Immature natural killer cell (primary cell): ENCODE measurements at regions not wholly inside any gene's neighbourhood (a gene's known extent, or its start where the extent isn't known, plus 50 kb on each side); places are given as distances from the start of the nearest gene placed in this dataset.
A peak's percentile ranks its signal among the peaks of the same experiment; 100 is the strongest.
"Not testable (repeated sequence)": the region's sequence is repeated elsewhere in the genome, so short reads cannot be mapped to it uniquely, and the experiment has no call there.

ENCODE experiments used
- DNase-seq, 3 donors: peaks; one replicate each; pipeline ENCODE4 v3.0.0; 2022; ENCODE audit warnings: mixed read lengths in 1 of 3
- H3K27ac Mint-ChIP-seq, 6 donors: one replicate each; pipeline ENCODE4 v1.8.0; 2020; ENCODE audit warnings: mixed read lengths in 6 of 6, mild to moderate bottlenecking in 5 of 6, inconsistent platforms in 4 of 6, moderate library complexity in 3 of 6
- H3K27me3 Mint-ChIP-seq, 3 donors: one replicate each; pipeline ENCODE4 v1.8.0; 2020 to 2021; ENCODE audit warnings: low read depth in 3 of 3, mild to moderate bottlenecking in 3 of 3, mixed read lengths in 3 of 3, moderate library complexity in 3 of 3, inconsistent platforms in 1 of 3
- H3K36me3 Mint-ChIP-seq, 3 donors: one replicate each; pipeline ENCODE4 v1.8.0; 2020; ENCODE audit warnings: mixed read lengths in 3 of 3, inconsistent platforms in 2 of 3, mild to moderate bottlenecking in 2 of 3
- H3K4me1 Mint-ChIP-seq, 2 donors: one replicate each; pipeline ENCODE4 v1.8.0; 2020; ENCODE audit warnings: inconsistent platforms in 2 of 2, mild to moderate bottlenecking in 2 of 2, mixed read lengths in 2 of 2, moderate library complexity in 1 of 2
- H3K4me3 Mint-ChIP-seq, 5 donors: one replicate each; pipeline ENCODE4 v1.8.0; 2020; ENCODE audit warnings: mild to moderate bottlenecking in 5 of 5, mixed read lengths in 5 of 5, inconsistent platforms in 3 of 5, moderate library complexity in 3 of 5
- H3K9me3 Mint-ChIP-seq, 6 donors: one replicate each; pipeline ENCODE4 v1.8.0; 2020; ENCODE audit warnings: mild to moderate bottlenecking in 6 of 6, mixed read lengths in 6 of 6, inconsistent platforms in 4 of 6, moderate library complexity in 3 of 6

- H3K27ac Mint-ChIP-seq, H3K4me3 Mint-ChIP-seq, H3K27me3 Mint-ChIP-seq: not testable (repeated sequence)
Measured at GRCh38 chr9:41034699-41035197, 93.7 kb downstream of the FOXD4L6 start.

DNA sequence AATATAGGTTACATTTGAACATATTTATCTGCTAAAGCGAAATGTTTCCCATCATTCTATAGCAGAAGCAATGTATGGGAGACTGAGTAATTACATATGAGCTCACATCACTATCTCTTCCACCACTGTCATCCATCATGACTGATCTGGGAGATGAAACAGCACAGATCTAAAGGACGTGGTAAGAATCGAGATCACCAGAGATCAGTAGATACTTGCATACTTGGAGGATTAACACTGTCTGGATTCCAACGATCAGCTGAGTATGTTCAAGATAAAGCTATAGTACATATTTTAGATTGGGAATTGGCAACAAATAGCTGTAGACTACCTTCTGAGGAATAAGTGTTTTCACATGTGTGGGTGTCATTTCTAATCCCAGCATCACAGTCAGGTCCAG is 94.6 kb downstream of the FOXD4L6 start:
- not testable (repeated sequence) for H3K4me1 Mint-ChIP-seq, H3K27me3 Mint-ChIP-seq, H3K4me3 Mint-ChIP-seq, H3K9me3 Mint-ChIP-seq, H3K27ac Mint-ChIP-seq, H3K36me3 Mint-ChIP-seq, DNase-seq

More at GRCh38 chr9:41034699-41035197, 93.7 kb downstream of the FOXD4L6 start:
- H3K4me1 Mint-ChIP-seq, H3K36me3 Mint-ChIP-seq, DNase-seq, H3K9me3 Mint-ChIP-seq: not testable (repeated sequence)

GRCh38 chr9:41033360-41033759 is 95.1 kb downstream of the FOXD4L6 start:
- not testable (repeated sequence) for H3K27ac Mint-ChIP-seq, H3K4me1 Mint-ChIP-seq, H3K4me3 Mint-ChIP-seq, H3K27me3 Mint-ChIP-seq, H3K9me3 Mint-ChIP-seq, H3K36me3 Mint-ChIP-seq
- DNase-seq = peak; percentile 53 to 69 (median 59)

GRCh38 chr9:41026912-41027676 is 101.4 kb downstream of the FOXD4L6 start:
- H3K27ac Mint-ChIP-seq, H3K4me1 Mint-ChIP-seq, H3K27me3 Mint-ChIP-seq, DNase-seq, H3K36me3 Mint-ChIP-seq, H3K9me3 Mint-ChIP-seq, H3K4me3 Mint-ChIP-seq: not testable (repeated sequence)

DNA sequence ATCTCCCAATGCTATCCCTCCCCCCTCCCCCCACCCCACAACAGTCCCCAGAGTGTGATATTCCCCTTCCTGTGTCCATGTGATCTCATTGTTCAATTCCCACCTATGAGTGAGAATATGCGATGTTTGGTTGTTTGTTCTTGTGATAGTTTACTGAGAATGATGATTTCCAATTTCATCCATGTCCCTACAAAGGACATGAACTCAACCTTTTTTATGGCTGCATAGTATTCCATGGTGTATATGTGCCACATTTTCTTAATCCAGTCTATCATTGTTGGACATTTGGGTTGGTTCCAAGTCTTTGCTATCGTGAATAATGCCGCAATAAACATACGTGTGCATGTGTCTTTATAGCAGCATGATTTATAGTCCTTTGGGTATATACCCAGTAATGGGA is 106.1 kb downstream of the FOXD4L6 start:
- H3K4me3 Mint-ChIP-seq, H3K4me1 Mint-ChIP-seq, H3K9me3 Mint-ChIP-seq, DNase-seq, H3K27me3 Mint-ChIP-seq, H3K27ac Mint-ChIP-seq: not testable (repeated sequence)
- H3K36me3 Mint-ChIP-seq = peaks cover 10 to 15% (median 14%) of the 10 kb centered on the region in 3 donors

GRCh38 chr9:41019858-41020562 is 108.5 kb downstream of the FOXD4L6 start:
- H3K27me3 Mint-ChIP-seq, H3K4me1 Mint-ChIP-seq, H3K4me3 Mint-ChIP-seq, DNase-seq, H3K9me3 Mint-ChIP-seq: not testable (repeated sequence)
- H3K27ac Mint-ChIP-seq = peak overlapping the region in 1 of 6 donors; percentile 34
- H3K36me3 Mint-ChIP-seq = peaks cover 14 to 16% (median 15%) of the 10 kb centered on the region in 3 donors

GRCh38 chr9:41018948-41019347 is 109.5 kb downstream of the FOXD4L6 start:
- not testable (repeated sequence) for H3K27ac Mint-ChIP-seq, H3K4me3 Mint-ChIP-seq, H3K27me3 Mint-ChIP-seq, H3K4me1 Mint-ChIP-seq, DNase-seq, H3K9me3 Mint-ChIP-seq
- peaks cover 12 to 20% (median 18%) of the 10 kb centered on the region in 3 donors for H3K36me3 Mint-ChIP-seq

DNA sequence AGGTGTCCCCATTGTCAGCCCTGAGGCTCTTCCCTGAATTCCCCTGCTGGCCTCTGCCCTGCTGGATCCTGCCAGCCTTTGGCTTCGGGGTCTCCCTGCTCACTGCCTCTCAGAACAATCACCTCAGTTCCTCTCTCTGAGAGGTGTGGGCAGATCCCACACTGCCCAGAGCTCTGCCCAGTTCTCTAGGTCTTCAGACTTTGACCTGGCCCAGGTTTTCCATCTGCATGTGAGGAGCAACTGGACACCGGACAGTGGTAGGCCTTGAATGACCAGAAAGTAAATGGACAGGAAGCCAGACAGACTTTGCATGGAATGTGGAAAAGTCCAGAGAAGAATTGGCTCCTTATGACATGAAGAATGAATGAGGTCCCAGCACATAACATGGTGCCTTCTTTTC is 111.8 kb downstream of the FOXD4L6 start:
- H3K9me3 Mint-ChIP-seq, H3K4me3 Mint-ChIP-seq, H3K27ac Mint-ChIP-seq, DNase-seq, H3K27me3 Mint-ChIP-seq, H3K4me1 Mint-ChIP-seq: not testable (repeated sequence)
- H3K36me3 Mint-ChIP-seq = peaks cover 18 to 25% (median 22%) of the 10 kb centered on the region in 3 donors

DNA sequence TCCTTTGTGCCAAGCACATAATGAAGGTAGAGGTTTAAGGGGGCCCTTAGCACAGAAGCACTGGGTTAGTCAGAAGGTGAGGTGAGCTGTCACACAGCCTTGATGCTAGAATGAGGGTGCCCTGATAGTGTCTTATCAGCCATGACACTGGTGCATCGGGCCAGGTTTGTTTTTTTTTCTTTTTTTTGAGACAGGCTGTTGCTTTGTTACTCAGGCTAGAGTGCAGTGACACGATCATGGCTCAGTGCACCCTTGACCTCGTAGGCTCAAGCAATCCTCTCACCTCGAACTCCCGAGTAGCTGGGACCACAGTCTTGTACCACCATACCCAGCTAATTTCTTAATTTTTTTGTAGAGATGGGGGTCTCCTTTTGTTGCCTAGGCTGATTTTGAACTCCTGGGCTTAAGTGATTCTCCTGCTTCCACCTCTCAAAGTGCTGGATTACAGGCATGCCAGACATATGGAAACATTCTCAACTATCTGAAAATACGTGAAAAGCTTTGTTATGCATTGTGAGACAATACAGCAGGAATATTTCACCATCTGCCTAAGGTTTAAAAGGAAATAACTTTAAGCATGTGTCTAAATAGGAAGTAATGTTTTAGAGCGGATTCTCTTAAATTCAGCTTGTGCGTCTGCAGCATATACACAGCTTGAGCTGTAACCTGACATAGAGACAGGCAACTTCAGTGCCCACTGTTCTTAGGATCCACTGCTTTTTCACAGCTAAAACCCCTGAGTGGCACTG is 128.4 kb downstream of the FOXD4L6 start:
- H3K27me3 Mint-ChIP-seq, H3K9me3 Mint-ChIP-seq, H3K4me3 Mint-ChIP-seq, DNase-seq: not testable (repeated sequence)
- H3K36me3 Mint-ChIP-seq = peaks cover 7 to 25% (median 19%) of the 10 kb centered on the region in 3 donors
- H3K27ac Mint-ChIP-seq = peak overlapping the region in 1 of 6 donors; percentile 61
- H3K4me1 Mint-ChIP-seq = peaks cover 47 to 63% of the 10 kb centered on the region in 2 donors

DNA sequence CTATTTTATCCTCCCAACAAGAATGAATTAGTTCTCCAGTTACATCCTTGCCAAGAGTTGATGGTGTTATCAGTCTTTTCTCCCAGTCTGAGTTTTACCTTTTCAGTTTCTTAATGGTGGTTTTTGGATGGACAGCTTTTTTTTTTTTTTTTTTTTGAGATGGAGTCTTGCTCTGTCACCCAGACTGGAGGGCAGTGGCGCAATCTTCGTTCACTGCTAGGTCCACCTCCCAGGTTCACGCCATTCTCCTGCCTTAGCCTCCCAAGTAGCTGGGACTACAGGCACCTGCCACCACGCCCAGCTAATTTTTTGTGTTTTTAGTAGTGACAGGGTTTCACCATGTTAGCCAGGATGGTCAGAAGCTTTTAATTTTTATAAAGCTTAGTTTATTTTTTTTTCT is 133.0 kb downstream of the FOXD4L6 start:
- H3K9me3 Mint-ChIP-seq, H3K27me3 Mint-ChIP-seq, H3K4me3 Mint-ChIP-seq, DNase-seq: not testable (repeated sequence)
- H3K4me1 Mint-ChIP-seq = peaks cover 58 to 74% of the 10 kb centered on the region in 2 donors
- peak overlapping the region in 1 of 6 donors; percentile 18 for H3K27ac Mint-ChIP-seq
- peaks cover 4 to 32% (median 22%) of the 10 kb centered on the region in 3 donors for H3K36me3 Mint-ChIP-seq

GRCh38 chr9:40993842-40994241 is 134.6 kb downstream of the FOXD4L6 start:
- not testable (repeated sequence) for H3K27me3 Mint-ChIP-seq, DNase-seq, H3K9me3 Mint-ChIP-seq
- Mint-ChIP-seq H3K4me1 (peaks cover 44 to 60% of the 10 kb centered on the region in 2 donors), H3K4me3 (peak overlapping the region in 1 of 5 donors; percentile 70), H3K27ac (peak overlapping the region in 5 of 6 donors; percentile 31 to 82 (median 71)), H3K36me3 (peaks cover 0 to 22% (median 17%) of the 10 kb centered on the region in 3 donors)

DNA sequence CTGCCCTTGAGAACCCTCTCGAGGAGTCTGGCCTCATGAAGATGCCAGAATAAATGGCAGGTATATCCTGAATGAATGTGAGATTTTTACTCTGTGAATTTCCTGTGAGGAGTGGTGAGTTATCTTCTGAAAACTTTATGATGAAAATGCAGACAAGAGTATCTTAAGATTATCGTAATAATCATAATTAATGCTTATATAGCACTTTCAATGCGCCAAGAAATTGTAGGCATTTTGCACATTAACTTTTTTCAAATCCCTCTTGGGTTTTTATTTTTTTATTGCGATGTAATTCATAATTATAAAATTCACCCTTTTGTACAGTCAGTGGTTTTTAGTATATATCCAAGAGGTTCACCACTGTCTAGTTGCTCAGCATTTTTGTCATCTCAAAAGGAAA is 135.1 kb downstream of the FOXD4L6 start:
- Mint-ChIP-seq H3K27ac (peak overlapping the region in 4 of 6 donors; percentile 31 to 82 (median 74)), H3K4me3 (peak overlapping the region in 1 of 5 donors; percentile 70), H3K36me3 (peaks cover 0 to 22% (median 15%) of the 10 kb centered on the region in 3 donors), H3K4me1 (peaks cover 41 to 55% of the 10 kb centered on the region in 2 donors)
- not testable (repeated sequence) for DNase-seq, H3K9me3 Mint-ChIP-seq, H3K27me3 Mint-ChIP-seq

DNA sequence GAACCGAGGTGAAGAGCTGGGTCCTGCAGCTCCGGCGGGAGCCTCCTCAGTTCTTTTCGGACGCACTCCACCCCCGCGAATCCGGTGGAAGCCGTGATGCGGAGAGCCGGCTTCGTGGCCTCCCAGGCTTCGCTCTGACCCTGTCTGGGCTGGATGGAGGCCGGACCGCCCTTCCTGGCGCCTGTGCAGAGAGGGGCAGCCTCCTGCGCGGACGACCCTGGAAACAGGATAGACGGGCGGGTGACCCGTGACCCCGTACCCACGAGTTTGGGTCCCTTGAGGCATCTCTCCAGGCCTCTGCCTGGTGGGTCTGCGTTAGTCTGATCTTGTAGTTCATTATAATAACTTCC is 136.0 kb downstream of the FOXD4L6 start:
- not testable (repeated sequence) for DNase-seq, H3K27me3 Mint-ChIP-seq, H3K9me3 Mint-ChIP-seq, H3K27ac Mint-ChIP-seq, H3K4me3 Mint-ChIP-seq
- Mint-ChIP-seq H3K4me1 (peaks cover 37 to 48% of the 10 kb centered on the region in 2 donors), H3K36me3 (peaks cover 3 to 22% (median 18%) of the 10 kb centered on the region in 3 donors)
